Hippocampal formation (tissue), 2 donors: ENCODE measurements at regions not wholly inside any gene's neighbourhood (a gene's known extent, or its start where the extent isn't known, plus 50 kb on each side); places are given as distances from the start of the nearest gene placed in this dataset.

ENCODE experiments used
- DNase-seq, 2 donors: peaks; one replicate each; lab custom pipeline; 2025; lab: John Stamatoyannopoulos, UW

GRCh38 chr17:27391427-27391826 is 64.8 kb upstream of the KSR1 start:
- DNase-seq, result no peak

DNA sequence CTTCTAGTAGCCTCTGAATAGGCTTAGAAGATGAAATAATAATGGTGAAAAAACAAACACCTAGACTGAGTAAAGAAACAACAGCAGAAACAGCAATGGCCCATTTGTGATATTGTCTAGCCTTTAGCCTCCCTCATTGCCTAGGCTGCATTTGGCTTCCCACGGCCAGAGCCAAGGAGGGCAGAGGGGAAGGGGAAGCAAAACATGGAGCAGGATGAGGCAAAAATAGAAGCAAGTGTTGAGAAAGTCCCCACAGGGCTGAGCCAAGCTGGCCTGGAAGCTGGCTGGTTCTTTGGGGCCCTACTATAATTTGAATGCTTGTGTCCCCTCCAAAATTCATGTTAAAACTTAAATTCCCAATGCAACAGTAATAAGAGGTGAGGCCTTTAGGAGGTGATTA is 60.2 kb upstream of the KSR1 start:
- DNase-seq, result no peak

DNA sequence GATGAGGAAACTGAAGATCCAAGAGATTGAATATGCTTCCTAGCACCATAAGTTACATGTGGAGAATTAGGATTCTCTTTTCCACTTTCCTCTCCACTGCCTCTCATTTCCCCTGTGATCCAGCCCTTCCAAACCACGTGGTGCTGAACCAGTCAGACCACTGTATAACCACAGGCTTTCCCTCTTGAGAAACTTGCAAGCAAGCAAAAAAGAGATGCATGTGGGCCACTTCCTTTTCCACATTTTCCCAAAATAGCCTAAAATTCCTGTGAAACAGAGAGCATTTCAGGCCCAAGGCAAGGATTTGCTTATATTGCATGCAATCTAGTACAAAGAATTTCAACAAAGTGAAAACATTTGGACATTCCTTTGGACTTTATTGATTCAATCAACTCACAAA is 59.3 kb upstream of the KSR1 start:
- DNase-seq, result no peak

- no peak for DNase-seq
Observed at GRCh38 chr17:27398691-27399090, 57.6 kb upstream of the KSR1 start.

DNA sequence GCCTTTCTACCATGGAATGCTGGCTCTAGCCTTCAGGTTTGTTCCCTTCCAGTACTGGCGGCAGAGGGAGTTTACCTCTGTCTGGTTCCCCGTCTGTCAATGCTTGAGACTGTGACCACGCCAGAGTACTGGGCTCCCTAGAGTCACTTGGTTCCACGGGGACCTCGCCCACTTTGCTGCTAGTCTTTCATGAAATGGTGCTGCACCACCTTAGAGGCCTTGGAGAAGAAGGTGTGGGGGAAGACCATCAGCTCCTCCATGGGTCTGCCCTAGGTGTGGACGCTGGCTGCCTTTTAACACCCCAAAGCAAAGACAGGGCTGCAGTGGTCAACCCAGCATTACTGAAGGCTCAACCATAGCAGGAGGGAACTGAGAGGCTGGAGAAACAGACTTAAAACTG is 55.3 kb upstream of the KSR1 start:
- no peak for DNase-seq

DNA sequence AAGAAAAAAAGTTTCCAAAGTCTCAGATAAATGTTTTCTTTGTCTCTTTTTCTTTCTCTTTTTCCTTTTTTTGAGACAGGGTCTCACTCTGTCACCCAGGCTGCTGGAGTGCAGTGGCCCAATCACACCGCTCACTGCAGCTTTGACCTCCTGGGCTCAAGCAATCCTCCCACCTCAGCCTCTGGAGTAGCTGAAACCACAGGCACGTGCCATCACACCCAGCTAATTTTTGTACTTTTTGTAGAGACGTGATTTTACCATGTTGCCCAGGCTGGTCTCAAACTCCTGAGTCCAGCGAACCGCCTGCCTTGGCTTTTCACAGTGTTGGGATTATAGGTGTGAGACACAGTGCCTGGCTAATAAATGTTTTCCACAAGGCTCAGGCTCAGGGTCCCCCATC is 53.3 kb upstream of the KSR1 start:
- DNase-seq, result no peak

DNA sequence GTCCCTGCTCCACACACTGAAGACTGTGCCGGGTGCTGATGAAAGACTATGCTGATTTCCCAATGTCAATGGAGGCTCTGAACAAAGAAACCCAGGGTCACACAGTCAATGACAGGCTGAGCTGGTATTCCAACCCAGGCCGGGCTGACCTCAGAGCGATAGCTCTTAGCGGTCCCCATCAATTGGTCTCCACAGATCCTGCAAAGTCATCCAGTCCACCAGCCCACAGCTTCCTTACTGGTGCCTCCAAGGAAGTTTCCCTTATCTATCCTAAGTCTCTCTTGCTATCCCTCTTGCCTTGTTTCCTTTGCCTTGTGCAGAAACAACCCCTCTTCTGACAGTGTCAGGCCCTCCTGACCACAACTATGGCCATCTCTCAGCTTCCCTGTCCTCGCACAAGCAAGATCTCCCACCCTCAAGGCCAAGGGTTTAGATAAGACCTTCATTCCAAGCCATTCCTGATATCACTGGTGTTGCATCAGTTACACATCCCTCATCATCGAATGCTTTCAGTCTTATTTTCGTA is 52.7 kb upstream of the KSR1 start:
- no peak for DNase-seq

GRCh38 chr17:27404676-27405075 is 51.6 kb upstream of the KSR1 start:
- no peak for DNase-seq
